Cardiac muscle cell (in vitro differentiated cells and primary cell): ENCODE measurements at regions not wholly inside any gene's neighbourhood (a gene's known extent, or its start where the extent isn't known, plus 50 kb on each side); places are given as distances from the start of the nearest gene placed in this dataset.

Experiments used
- DNase-seq, 2 donors: peaks; one replicate each; pipeline versions ENCODE4 v3.0.0 to v3.0.0-alpha.2; 2010 to 2017; ENCODE audit warnings: low read depth in 1 of 2, low spot score in 1 of 2
- H3K27ac ChIP-seq: fragments of 200-600 bp; sonication (generic); 2 replicates; pipeline ENCODE4 v1.5.1; 2016
- H3K27me3 ChIP-seq: fragments of 200-600 bp; sonication (generic); 2 replicates; pipeline ENCODE4 v1.6.0; 2016; ENCODE audit warnings: control low read depth
- H3K36me3 ChIP-seq: fragments of 200-600 bp; sonication (generic); 2 replicates; pipeline ENCODE4 v1.5.1; 2016; ENCODE audit warnings: control low read depth
- H3K4me1 ChIP-seq: fragments of 200-600 bp; sonication (generic); 2 replicates; pipeline ENCODE4 v1.8.1; 2017; ENCODE audit warnings: low read depth, mild to moderate bottlenecking, mixed run types
- H3K4me3 ChIP-seq: fragments of 200-600 bp; sonication (generic); 2 replicates; pipeline ENCODE4 v1.5.1; 2016; ENCODE audit warnings: mild to moderate bottlenecking
- H3K9me3 ChIP-seq: fragments of 200-600 bp; sonication (generic); 2 replicates; pipeline ENCODE4 v1.5.1; 2017; ENCODE audit warnings: low read depth, mild to moderate bottlenecking, control low read depth
- TF ChIP-seq, protein P1 (sequence below): IDR thresholded peaks from 2 replicates; pipeline ENCODE4 v1.5.1; 2012; ENCODE audit warnings: low read depth, mild to moderate bottlenecking, low read length

DNA sequence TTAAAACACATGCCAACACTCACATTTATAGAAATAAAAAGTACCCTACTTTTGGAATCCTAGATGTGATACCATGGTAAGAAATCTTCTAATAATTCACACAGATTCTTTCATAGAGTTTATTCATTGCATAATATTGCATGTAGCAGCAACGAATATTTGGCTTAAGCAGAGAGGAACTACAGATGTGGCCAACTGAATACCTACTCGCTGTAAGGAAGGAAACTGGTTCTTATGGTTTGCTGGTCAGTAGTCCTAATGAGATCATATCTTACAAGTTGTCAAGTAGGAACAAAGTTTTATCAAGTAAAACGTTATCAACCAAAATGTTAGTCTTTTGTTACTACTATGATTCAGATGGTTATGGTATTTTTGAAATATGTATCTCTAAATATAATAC is 996.1 kb downstream of the PDHA2 start:
- TF ChIP-seq, protein P1, sequence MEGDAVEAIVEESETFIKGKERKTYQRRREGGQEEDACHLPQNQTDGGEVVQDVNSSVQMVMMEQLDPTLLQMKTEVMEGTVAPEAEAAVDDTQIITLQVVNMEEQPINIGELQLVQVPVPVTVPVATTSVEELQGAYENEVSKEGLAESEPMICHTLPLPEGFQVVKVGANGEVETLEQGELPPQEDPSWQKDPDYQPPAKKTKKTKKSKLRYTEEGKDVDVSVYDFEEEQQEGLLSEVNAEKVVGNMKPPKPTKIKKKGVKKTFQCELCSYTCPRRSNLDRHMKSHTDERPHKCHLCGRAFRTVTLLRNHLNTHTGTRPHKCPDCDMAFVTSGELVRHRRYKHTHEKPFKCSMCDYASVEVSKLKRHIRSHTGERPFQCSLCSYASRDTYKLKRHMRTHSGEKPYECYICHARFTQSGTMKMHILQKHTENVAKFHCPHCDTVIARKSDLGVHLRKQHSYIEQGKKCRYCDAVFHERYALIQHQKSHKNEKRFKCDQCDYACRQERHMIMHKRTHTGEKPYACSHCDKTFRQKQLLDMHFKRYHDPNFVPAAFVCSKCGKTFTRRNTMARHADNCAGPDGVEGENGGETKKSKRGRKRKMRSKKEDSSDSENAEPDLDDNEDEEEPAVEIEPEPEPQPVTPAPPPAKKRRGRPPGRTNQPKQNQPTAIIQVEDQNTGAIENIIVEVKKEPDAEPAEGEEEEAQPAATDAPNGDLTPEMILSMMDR = no peak
- Histone ChIP-seq H3K27ac (no peak overlapping the region), H3K27me3 (no peaks in the 10 kb centered on the region), H3K4me3 (no peak overlapping the region), H3K36me3 (no peaks in the 10 kb centered on the region), H3K4me1 (no peaks in the 10 kb centered on the region), H3K9me3 (no peaks in the 10 kb centered on the region)
- no peak for DNase-seq

DNA sequence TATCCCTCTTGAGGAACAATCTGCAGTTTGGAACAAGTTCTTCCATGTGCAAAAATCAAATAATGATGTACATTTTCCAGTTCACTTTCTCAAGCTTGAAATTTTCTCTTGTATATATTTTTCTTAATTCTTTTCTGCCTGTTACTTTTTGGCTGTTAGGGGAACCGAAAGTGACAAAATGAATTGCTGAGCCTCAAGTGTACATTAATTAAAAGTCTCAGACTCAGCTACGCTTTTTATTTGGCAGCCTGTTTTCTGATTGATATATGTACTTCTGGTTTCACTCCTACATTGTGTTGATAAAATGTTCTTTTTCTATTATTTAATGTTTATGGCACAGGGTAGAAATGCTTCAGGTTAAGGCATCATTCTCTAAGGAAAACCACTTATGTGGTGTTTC is 999.5 kb downstream of the PDHA2 start:
- DNase-seq = no peak
- H3K4me3 ChIP-seq = no peak overlapping the region
- H3K27me3 ChIP-seq = no peaks in the 10 kb centered on the region
- H3K27ac ChIP-seq = no peak overlapping the region
- no peaks in the 10 kb centered on the region for H3K4me1 ChIP-seq
- no peaks in the 10 kb centered on the region for H3K36me3 ChIP-seq
- H3K9me3 ChIP-seq = no peaks in the 10 kb centered on the region
- TF ChIP-seq, protein P1 = no peak

DNA sequence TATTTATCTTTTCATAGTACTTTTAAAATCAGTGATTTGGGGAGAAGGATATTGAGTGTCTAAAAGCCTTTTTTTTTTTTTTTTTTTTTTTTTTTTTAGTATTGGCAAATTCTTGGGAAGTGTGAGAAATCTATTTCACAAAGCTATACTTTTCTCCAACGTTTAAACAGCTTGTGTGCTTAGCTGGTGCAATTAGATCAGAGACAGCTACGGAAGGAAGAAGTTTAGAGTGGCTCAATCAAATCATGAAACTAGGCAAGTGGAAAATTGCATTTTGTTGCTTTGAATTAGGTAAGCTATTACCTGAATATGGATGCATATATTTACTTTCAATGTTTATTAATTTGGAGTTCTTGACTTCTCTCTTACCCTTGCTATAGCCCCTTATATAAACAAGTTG is 1001.9 kb downstream of the PDHA2 start:
- TF ChIP-seq, protein P1 = no peak
- Histone ChIP-seq H3K4me1 (no peaks in the 10 kb centered on the region), H3K27ac (no peak overlapping the region), H3K27me3 (no peaks in the 10 kb centered on the region), H3K4me3 (no peak overlapping the region), H3K9me3 (no peaks in the 10 kb centered on the region), H3K36me3 (no peaks in the 10 kb centered on the region)
- no peak for DNase-seq

DNA sequence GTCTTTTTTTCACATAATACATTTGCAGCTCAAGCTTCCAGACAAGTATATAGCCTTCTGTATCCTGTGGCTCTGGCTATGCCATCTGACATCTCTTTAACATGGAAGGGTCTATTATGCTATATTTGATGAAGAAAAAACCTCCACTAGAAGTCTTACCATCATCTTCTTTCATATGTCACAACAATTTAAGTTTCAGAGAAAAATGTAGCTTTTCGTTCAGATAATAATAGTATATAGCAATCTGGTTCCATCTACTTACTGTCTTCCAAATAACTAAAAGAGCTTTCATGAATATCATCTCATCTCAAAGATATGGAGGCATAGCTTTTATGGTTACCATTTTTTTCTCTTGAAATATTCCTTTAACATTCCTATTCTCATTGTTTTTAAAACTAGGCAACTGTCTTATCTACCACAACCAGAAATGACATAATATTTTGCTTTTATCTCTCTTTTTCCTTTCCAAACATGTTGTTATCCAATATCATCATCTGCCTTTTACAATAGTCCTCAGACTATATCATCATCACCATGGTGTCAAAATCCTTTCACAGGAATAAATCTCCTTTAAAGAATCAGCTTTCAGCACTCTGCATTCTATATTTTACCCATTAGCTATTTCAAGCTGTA is 1005.1 kb downstream of the PDHA2 start:
- TF ChIP-seq, protein P1 = no peak
- Histone ChIP-seq H3K27ac (no peak overlapping the region), H3K4me3 (no peak overlapping the region), H3K36me3 (no peaks in the 10 kb centered on the region), H3K27me3 (no peaks in the 10 kb centered on the region), H3K4me1 (no peaks in the 10 kb centered on the region), H3K9me3 (no peaks in the 10 kb centered on the region)
- no peak for DNase-seq

DNA sequence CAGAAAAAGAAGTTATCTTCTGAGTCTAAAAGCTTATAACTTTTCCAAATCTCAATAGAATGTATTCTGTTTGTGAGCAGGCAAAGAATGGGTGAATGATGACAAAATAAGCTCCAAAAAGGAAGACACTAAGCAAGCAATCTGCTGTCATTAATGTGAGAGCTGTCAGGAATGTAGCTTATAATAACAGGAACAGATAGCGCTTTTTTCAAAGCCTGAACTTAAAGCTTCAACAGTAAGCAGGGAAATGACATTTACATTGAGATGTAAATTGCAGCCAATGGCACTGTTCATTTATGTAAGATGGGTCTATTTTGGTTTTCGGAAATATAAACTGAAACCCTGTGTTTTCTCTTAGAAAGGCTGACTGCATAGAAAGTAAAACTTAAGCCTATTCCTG is 1005.9 kb downstream of the PDHA2 start:
- no peaks in the 10 kb centered on the region for H3K4me1 ChIP-seq
- H3K9me3 ChIP-seq = no peaks in the 10 kb centered on the region
- DNase-seq = no peak
- no peak overlapping the region for H3K27ac ChIP-seq
- no peak overlapping the region for H3K4me3 ChIP-seq
- TF ChIP-seq, protein P1 = no peak
- no peaks in the 10 kb centered on the region for H3K27me3 ChIP-seq
- no peaks in the 10 kb centered on the region for H3K36me3 ChIP-seq
